T-helper 1 cell treated with Interleukin-12 subunit alpha and Interleukin-12 subunit beta and Interleukin-4 antibody, amounts not matched to agents 30 ng/mL and 1 ng/mL, for 36 hours (primary cell): ENCODE measurements at regions not wholly inside any gene's neighbourhood (a gene's known extent, or its start where the extent isn't known, plus 50 kb on each side); places are given as distances from the start of the nearest gene placed in this dataset.

ENCODE experiments used
- intact Hi-C: fragments of 100-400 bp; cut with micrococcal nuclease; formaldehyde crosslinking; loops from one replicate; pipeline ENCODE4 v1.15.1; 2024

DNA sequence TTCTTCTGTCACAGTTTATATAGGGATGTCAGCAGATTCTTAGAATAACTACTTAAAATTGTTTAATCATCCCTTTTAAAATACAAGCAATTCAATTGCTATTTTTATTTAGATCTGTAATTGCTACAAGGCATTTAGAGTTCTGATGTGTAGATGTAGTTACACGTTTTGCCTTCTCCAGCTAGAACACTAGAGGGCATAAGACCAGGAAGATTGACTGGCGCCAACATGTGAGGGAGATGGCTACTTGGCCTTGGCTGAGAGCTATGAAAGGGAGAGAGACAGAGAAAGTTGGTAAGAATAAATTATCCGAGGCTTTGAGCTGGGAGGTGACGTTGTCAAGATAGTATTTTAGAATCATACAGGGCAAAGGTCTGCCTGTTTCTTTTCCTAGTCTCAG is 563.7 kb upstream of the PRKX start:
- intact Hi-C loops, result no loop called here

DNA sequence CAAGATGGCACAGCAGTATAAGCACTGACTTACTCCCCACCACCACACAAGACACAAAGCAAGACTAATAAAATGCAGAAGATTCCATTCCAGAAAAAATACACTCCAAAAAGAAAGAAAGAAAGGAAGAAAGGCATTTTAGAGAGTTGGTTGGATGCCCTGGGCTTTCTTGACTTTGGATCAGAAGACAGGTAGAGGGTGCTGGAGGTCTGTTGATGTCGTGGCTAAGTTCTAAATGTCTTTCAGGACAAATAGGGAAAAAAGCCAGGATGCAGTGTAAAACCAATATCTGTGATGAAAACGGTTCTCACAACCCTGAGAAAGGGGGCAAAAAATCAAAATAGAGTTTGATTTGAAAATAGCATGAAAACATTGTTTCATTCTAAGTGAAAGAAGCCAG is 555.2 kb upstream of the PRKX start:
- intact Hi-C loops, result no loop called here

DNA sequence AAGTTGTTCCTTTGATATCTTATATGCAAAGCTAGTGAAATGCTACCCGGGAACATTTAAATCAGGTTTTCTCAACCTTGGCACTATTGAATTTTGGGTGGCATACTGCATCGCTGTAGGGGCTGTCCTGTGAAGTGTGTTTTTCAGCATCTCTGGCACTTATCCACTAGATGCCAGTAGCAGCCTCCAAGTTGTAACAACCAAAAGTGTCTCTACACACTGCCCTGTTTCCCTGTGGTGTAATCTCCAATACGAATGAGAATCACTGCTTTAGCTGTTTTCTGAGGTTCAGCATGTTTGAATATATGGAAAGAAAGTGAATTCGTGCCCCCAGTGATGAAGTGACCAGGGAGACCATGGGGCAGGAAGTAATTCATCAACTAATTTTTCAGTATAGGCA is 551.6 kb upstream of the PRKX start:
- intact Hi-C loops, result no loop called here

DNA sequence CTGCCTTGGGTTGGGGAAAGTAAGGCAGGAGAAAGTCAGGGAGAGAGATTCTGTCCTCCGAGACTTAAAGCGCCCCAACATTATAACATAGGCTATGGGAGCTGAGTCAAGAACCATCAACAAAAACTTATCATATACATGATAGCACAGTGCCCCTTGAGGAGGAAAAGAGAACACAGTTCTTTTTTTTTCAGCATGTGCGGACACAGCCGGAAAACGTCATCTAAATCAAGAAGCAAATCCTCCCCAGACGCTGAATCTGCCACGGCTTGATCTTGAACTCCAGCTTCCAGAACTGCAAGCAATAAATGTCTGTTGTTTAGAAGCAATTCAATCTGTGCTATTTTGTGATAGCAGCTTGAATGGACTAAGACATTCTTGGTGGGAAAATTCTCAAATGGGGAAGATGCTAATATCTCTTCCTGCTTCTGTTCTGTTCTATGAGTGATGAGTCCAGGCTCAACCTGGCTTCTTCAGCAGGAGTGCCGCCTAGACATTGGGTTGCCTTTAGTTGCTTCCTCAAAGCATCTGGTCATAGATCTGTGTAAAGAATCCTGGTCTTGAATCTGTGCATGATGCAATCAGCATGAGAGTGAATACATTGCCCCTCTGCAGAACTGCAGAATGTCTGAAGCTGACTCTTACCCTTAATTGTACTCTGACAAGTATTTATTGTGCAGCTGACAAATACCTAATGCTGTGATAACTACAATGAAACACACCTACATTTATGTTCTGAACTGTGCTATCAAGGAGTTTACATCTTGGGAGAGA is 549.8 kb upstream of the PRKX start:
- intact Hi-C loops, result no loop called here

DNA sequence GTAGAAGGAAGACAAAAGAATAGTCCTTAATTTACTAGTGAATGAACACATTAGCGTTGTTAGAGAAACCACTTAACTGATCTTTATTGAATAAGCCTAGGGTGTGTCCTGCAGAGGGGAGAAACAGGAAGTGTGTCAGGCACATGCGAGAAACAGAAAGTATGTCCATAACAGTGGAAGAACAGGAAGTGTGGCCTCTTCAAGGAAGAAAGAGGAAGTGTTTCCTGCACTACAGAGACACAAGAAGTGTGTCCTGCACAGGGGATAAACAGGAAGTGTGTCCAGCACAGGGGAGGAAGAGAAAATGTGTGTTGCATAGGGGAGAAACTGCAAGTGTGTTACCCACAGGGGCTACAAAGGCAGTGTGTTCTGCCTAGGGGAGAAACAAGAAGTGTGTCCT is 539.6 kb upstream of the PRKX start:
- intact Hi-C loops, result no loop called here

DNA sequence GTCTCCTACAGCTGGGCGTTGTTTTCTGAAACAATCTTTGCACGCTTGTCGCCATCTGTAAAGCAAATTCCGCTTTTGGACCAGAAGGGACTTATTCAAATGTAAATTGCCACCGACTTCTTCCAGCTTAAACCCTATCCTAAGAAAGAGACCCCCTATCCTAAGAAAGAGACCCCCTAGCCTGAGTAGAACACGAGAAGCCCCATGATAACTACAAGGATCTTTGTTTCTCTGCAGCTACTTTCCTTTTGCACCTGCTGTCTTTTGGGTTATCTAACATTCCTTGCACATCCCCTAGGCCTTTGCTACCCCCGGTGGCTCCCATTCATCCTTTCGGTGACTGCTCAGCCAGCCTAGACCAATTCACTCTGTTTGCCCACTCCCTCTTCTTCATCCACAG is 536.0 kb upstream of the PRKX start:
- intact Hi-C loops, result no loop called here

DNA sequence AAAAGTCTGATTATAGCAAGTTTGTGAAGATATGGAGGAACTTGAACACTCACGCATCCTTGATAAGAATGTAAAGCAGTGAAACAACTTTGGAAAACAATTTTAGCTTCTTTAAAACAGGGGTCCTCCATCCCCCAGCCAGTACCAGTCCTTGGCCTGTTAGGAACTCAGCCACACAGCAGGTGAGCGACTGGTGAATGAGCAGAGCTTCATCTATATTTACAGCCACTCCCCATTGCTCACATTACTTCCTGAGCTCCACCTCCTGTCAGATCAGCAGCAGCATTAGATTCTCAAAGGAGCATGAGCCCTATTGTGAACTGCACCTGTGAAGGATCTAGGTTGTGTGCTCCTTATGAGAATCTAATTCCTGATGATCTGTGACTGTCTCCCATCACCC is 530.3 kb upstream of the PRKX start:
- intact Hi-C loops, result no loop called here

DNA sequence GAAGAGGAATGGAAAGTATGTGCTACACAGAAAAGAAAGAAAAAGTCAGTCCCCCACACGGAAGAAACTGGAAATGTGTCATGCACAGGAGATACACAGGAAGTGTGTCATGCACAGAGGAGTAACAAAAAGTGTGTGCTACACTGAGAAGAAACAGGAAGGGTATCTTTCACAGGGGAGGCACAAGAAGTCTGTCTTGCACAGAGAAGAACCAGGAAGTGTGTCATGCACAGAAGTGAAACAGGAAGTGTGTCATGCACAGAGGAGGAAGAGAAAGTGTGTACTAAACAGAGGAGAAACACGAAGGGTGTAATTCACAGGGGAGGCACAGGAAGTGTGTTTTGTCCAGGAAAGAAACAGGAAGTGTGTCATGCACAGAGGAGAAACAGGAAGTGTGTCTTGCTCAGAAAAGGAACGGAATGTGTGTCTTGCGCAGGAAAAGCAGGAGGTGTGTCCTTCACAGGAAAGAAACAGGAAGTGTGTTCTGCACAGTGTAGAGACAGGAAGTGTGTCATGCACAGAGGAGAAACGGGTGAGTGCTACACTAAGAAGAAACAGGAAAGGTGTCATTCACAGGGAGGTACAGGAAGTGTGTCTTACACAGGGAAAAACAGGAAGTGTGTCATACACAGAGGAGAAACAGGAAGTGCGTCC is 527.2 kb upstream of the PRKX start:
- intact Hi-C loops, result no loop called here

DNA sequence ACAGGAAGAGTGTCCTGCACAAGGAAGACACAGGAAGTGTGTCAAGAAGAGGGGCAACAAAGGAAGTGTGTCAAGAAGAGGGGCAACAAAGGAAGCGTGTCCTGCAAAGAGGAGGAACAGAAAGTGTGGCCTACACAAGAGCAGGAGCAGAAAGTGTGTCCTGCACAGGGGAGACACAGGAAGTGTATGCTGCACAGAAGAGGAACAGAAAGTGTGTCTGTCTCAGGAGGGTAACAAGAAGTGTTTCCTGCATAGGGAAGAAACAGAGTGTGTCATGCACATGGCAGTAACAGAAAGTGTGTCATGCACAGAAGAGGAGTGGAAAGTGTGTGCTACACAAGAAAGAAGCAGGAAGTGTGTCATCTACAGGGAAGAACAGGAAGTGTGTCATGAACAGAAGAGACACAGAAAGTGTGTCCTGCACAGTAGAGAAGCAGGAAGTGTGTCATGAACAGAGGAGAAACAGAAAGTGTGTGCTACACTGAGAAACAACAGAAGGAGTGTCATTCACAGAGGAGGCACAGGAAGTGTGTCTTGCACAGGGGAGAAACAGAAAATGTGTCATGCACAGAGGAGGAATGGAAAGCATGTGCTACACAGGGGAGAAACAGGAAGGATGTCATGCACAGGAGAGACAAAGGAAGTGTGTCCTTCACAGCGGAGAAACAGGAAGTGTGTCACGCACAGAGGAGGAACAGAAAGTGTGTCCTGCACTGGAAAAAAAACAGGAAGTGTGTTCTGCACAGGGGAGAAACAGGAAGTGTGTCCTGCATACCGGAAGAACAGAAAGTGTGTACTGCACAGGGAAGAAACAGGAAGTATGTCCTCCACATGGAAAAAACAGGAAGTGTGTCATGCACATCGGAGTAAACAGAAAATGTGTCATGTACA is 526.4 kb upstream of the PRKX start:
- intact Hi-C loops, result no loop called here

DNA sequence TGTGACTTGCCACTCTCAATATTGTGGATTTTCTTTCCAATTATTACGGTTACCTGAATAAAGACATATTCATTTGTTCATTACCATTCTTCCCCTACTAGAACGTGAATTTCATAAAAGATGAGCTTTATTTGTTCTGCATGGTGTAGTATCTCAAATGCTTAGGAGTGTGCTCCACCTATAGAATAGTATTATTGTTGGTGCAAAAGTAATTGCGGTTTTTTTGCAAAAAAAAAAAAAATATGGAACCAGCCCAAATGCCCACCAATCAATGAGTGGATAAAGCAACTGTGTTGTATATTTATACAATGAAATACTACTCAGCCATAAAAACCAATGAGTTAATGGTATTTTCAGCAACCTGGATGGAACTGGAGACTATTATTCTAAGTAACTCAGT is 525.5 kb upstream of the PRKX start:
- intact Hi-C loops, result no loop called here

DNA sequence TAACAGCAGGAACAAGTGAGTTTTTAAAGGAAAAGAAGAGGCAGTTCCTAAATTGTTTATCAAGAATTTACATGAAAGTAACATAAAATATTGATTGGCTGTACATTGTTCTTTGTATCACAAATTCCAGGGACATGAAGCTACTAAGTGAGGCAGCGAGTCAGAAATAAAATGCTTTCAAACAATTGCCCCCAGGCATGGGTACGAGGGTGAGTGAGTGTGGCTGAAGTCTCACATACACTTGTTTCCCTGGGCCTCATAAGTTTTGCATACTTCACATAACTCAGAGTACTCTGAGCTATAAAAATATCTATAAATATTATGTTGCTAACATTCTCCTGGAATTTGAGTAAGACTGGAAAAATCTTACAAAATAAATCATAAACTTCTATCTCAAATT is 511.6 kb upstream of the PRKX start:
- intact Hi-C loops, result no loop called here

DNA sequence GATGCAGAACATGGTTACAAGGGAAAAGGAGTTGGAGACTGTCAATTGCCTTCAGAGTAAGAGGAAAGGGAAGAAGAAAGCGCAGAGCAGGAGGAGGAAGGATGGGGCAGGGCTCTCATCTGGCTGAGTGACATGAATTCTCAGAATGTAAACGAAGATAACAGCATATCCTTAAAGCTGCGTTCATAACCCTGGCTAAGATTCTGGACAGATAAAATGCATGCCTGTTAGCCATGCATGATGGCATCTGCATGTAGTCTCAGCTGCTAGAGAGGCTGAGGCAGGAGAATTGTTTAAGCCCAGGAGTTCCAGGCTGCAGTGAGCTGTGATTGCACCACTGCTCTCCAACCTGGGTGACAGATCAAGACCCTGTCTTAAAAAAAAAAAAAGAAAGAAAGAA is 493.5 kb upstream of the PRKX start:
- intact Hi-C loops, result no loop called here

DNA sequence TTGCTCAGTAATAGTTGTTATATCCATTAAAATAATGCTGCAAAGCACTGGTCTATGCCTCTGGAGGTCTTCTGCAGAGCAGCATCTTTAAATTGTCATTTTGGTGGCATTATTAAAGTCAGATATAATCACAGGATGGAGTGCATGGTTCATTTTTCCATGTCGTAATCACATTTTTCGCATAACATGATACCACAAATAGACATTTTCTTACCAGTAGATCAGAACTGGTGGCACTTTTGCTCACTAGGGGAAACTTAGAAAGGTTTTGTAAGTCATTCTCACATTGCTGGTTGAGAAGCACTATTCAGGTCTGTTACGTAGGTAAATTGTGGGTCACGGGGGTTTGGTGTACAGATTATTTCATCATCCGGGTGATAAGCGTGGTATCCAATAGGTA is 484.5 kb upstream of the PRKX start:
- intact Hi-C loops, result no loop called here

DNA sequence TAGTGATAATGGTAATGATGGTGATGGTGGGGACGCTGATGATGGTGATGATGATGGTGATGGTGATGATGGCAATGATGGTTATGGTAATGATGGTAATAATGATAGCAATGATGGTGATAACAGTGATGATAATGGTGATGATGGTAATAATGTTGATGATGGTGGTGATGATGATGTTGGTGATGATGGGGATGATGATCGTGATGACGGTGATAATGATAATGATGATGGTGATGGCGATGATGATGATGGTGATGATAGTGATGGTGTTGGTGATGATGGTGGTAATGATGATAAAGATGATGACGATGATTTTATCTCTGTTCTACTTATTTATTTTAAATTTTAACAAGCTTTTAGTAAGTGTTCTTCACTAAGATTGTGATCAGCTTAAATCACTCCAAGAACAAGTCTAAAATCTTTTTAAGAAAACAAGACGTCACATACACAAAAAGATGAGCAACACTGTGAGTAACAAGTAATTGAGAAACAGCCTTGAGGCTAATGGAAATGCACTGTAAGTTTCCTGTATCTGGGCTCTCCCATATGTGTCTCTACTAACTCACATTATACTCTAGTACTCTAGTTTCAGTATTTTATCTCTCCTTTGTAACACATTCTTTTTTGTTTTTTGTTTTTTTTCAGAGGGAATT is 480.2 kb upstream of the PRKX start:
- intact Hi-C loops, result no loop called here

DNA sequence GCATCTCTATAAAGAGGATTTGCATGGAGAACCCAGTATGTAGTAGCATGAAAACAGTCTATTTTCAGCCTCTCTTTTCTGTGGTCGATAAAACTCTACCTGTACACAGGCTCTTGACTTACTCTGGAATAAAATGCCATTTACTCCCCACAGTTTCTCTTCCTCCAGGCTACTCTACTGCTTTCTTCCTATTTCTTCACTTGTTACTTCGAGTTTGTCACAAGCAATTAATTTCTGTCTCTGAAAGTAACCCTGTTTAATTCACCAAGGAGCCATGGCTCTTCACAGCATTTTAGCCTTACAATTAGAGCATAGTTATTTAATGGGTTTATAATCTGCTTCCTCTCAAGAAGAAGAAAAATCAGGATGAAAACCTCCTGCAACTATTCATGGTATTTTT is 472.9 kb upstream of the PRKX start:
- intact Hi-C loops, result no loop called here

DNA sequence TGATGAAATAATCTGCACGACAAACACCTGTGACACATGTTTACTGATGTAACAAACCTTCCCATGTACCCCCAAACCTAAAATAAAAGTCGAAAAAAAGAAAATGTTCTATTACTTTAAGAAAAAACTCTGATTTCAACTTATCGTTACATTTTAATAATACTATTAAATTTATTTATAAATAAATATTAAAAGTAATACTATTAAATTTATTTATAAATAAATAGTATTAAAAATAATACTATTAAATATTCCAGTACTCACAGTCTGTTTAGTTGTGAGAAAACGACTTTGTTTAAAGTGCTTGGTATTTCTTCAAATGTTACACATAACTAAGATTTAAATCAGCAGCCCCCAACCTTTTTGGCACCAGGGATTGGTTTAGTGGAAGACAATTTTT is 471.6 kb upstream of the PRKX start:
- intact Hi-C loops, result no loop called here

DNA sequence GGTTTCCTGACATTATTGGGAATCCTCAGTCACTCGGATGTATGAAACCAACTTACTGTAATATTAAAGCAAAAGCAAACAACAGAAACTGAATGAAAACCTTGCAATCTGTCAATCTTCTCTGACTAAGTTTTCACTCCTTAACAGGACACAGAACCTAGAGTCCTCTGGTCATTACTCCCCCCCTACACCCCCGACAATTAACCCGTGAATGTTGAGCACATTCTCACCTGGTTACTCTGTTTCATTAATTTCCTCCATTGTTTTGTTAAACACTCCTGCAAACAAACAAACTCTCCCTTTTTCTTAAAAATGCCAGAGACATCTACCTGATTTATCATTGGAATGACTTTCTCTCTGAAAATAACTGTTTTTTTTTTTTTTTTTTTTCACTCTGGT is 469.0 kb upstream of the PRKX start:
- intact Hi-C loops, result no loop called here

DNA sequence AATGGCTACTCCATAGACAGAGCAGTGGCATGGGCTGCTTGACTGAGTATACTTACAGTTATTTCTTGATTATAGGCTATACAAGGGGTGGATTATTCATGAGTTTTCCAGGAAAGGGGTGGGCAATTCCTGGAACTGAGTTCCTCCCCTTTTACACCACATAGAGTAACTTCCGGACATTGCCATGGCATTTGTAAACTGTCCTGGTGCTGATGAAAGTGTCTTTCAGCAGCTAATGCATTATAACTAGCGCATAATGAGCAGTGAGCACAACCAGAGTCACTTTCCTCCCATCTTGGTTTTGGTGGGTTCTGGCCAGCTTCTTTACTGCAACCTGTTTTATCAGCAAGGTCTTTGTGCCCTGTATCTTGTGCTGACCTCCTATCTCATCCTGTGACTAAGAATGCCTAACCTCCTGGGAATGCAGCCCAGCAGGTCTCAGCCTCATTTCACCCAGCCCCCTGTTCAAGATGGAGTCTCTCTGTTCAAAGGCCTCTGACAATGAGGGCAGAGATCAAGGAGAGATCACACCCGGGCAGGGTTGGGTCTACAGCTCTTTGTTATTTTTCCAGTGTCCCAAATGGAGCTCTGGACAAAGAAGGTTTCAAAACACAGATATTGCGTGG is 468.4 kb upstream of the PRKX start:
- intact Hi-C loops, result no loop called here

DNA sequence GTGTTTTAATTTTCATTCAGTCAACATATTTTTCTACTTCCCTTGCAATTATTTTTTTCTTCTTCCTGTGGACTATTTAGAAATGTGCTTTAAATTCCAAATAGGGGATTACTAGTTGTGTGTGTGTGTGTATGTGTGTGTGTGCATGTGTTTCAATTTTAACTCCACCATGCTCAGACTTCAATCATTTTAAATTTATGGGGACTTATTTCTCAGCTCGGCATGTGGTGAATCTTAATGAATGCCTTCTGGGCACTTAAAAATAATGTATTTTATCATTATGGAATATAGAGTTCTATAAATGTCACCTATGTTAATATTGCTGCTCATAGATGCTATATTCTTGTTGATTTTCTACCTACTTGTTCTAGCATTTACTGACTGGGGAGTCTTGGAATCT is 465.6 kb upstream of the PRKX start:
- intact Hi-C loops, result no loop called here

DNA sequence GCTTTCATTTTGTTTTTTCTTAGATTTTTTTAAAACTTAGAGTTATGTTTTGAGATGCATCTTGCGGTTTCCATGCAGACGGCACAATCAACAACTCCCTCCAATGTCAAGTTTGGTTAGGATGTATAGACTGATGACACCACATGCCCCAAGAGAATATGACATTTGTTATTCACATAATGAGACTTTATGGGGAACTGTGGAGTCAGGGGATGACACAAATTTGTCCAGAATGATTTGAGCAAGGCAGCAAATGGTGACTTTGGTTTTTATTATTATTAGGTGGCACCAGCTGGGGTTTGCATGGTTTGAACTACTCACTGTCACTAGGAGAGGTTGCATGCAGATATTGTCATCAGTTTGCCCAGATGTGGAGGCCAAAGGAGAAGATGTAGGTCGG is 461.8 kb upstream of the PRKX start:
- intact Hi-C loops, result no loop called here

DNA sequence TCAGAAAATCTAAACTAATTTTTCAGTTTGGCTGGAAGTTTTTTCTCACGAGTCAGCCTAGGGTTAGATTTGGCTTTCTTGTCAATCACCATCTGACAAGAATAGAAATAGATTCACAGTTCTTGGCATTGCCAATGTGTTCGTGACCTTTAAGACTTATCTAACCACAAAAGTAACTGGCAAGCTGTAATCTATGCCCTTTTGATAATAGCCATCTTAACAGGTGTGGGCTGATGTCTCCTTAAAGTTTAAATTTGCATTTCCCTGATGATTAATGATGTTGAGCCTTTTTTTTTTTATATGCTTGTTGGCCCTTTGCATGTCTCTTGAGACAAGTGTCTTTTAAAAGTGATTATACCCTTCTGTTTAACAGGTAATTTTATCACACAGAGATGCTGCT is 460.3 kb upstream of the PRKX start:
- intact Hi-C loops, result no loop called here
